H9 (cell line): ENCODE measurements at regions not wholly inside any gene's neighbourhood (a gene's known extent, or its start where the extent isn't known, plus 50 kb on each side); places are given as distances from the start of the nearest gene placed in this dataset.

Source experiments
- DNase-seq: peaks from one replicate; pipeline ENCODE4 v3.0.0-alpha.2; 2017
- H2AFZ ChIP-seq: one replicate; pipeline ENCODE4 v1.6.1; 2013; ENCODE audit warnings: mild to moderate bottlenecking, low read length, control low read depth, moderate library complexity
- H2AK5ac ChIP-seq: 2 replicates; pipeline ENCODE4 v1.6.1; 2013; ENCODE audit warnings: low read length, control low read depth, mixed read lengths; ENCODE audit not compliant: insufficient read length
- H2BK120ac ChIP-seq: one replicate; pipeline ENCODE4 v1.6.1; 2013; ENCODE audit warnings: low read depth, mild to moderate bottlenecking, low read length, control low read depth, inconsistent platforms; ENCODE audit not compliant: poor library complexity, severe bottlenecking
- H2BK12ac ChIP-seq: 2 replicates; pipeline ENCODE4 v1.6.1; 2013; ENCODE audit warnings: low read length, control low read depth, mixed read lengths, low read depth; ENCODE audit not compliant: insufficient read length
- H2BK15ac ChIP-seq: 2 replicates; pipeline ENCODE4 v1.6.1; 2013; ENCODE audit warnings: low read depth, low read length, control low read depth
- H2BK20ac ChIP-seq: one replicate; pipeline ENCODE4 v1.6.1; 2013; ENCODE audit warnings: low read depth, mild to moderate bottlenecking, low read length, control low read depth, inconsistent platforms; ENCODE audit not compliant: poor library complexity, severe bottlenecking
- H2BK5ac ChIP-seq: 2 replicates; pipeline ENCODE4 v1.6.1; 2013; ENCODE audit warnings: low read length, control low read depth, mixed read lengths; ENCODE audit not compliant: insufficient read length
- H3K14ac ChIP-seq: 2 replicates; pipeline ENCODE4 v1.6.1; 2013; ENCODE audit warnings: low read length, control low read depth; ENCODE audit not compliant: insufficient read depth
- H3K18ac ChIP-seq: 2 replicates; pipeline ENCODE4 v1.6.1; 2013; ENCODE audit warnings: low read depth, mild to moderate bottlenecking, mixed read lengths, low read length, control low read depth; ENCODE audit not compliant: insufficient read length
- H3K23ac ChIP-seq: 2 replicates; pipeline ENCODE4 v1.6.1; 2013; ENCODE audit warnings: low read length, control low read depth, mixed read lengths, low read depth; ENCODE audit not compliant: insufficient read length
- H3K23me2 ChIP-seq: 2 replicates; pipeline ENCODE4 v1.6.1; 2013; ENCODE audit warnings: low read depth, mild to moderate bottlenecking, mixed read lengths, low read length, control low read depth; ENCODE audit not compliant: insufficient read length, poor library complexity, severe bottlenecking
- H3K27ac ChIP-seq: 2 replicates; pipeline ENCODE4 v1.5.1; 2013; ENCODE audit warnings: low read length, control low read depth, mixed read lengths, low read depth; ENCODE audit not compliant: insufficient read length
- H3K27me3 ChIP-seq: 2 replicates; pipeline ENCODE4 v1.6.1; 2013; ENCODE audit warnings: low read length, control low read depth, inconsistent platforms; ENCODE audit not compliant: insufficient read depth
- H3K4ac ChIP-seq: 2 replicates; pipeline ENCODE4 v1.6.1; 2013; ENCODE audit warnings: low read depth, mild to moderate bottlenecking, control low read depth, inconsistent platforms, low read length, moderate library complexity
- H3K4me1 ChIP-seq: 2 replicates; pipeline ENCODE4 v1.6.1; 2013; ENCODE audit warnings: low read length, control low read depth, inconsistent platforms; ENCODE audit not compliant: insufficient read depth
- H3K4me2 ChIP-seq: 2 replicates; pipeline ENCODE4 v1.6.1; 2013; ENCODE audit warnings: low read length, control low read depth, mixed read lengths; ENCODE audit not compliant: insufficient read length, insufficient read depth
- H3K56ac ChIP-seq: 2 replicates; pipeline ENCODE4 v1.6.1; 2013; ENCODE audit warnings: low read depth, mild to moderate bottlenecking, mixed read lengths, low read length, control low read depth; ENCODE audit not compliant: insufficient read length
- H3K79me1 ChIP-seq: 2 replicates; pipeline ENCODE4 v1.6.1; 2013; ENCODE audit warnings: low read depth, mild to moderate bottlenecking, moderate library complexity, low read length, control low read depth, inconsistent platforms; ENCODE audit not compliant: insufficient read depth, poor library complexity, severe bottlenecking
- H3K79me2 ChIP-seq: 2 replicates; pipeline ENCODE4 v1.6.1; 2013; ENCODE audit warnings: low read length, control low read depth, inconsistent platforms; ENCODE audit not compliant: insufficient read depth
- H3K9ac ChIP-seq: 2 replicates; pipeline ENCODE4 v1.6.1; 2013; ENCODE audit warnings: low read length, control low read depth, mixed read lengths; ENCODE audit not compliant: insufficient read length; ENCODE audit errors: extremely low read depth
- H3K9me3 ChIP-seq: one replicate; pipeline ENCODE4 v1.6.1; 2013; ENCODE audit warnings: low read depth, low read length, inconsistent platforms; ENCODE audit not compliant: control insufficient read depth
- H3T11ph ChIP-seq: one replicate; pipeline ENCODE4 v1.6.1; 2013; ENCODE audit warnings: mild to moderate bottlenecking, low read length, control low read depth, inconsistent platforms
- H4K20me1 ChIP-seq: one replicate; pipeline ENCODE4 v1.6.1; 2013; ENCODE audit not compliant: control insufficient read depth, insufficient read length, insufficient read depth
- H4K5ac ChIP-seq: 2 replicates; pipeline ENCODE4 v1.6.1; 2013; ENCODE audit warnings: low read depth, mild to moderate bottlenecking, mixed read lengths, low read length, control low read depth; ENCODE audit not compliant: insufficient read length
- H4K8ac ChIP-seq: replicated peaks from 2 replicates; pipeline ENCODE4 v1.6.1; 2013; ENCODE audit warnings: low read length, control low read depth, mixed read lengths, low read depth; ENCODE audit not compliant: insufficient read length
- H4K91ac ChIP-seq: 2 replicates; pipeline ENCODE4 v1.6.1; 2013; ENCODE audit warnings: low read depth, mild to moderate bottlenecking, moderate library complexity, mixed read lengths, low read length, control low read depth; ENCODE audit not compliant: insufficient read length
- H3K27ac Mint-ChIP-seq, 3 experiments: 2 replicates in 2 of 3; 3 replicates in 1 of 3; pipeline ENCODE4 v1.8.0; 2020 to 2021; ENCODE audit warnings: mixed read lengths in 3 of 3, mild to moderate bottlenecking in 1 of 3, moderate library complexity in 1 of 3
- H3K27me3 Mint-ChIP-seq: 2 replicates; pipeline ENCODE4 v1.8.0; 2021; ENCODE audit warnings: low read depth, mild to moderate bottlenecking, moderate library complexity, mixed read lengths
- H3K36me3 Mint-ChIP-seq, 3 experiments: 2 replicates in 2 of 3; 3 replicates in 1 of 3; pipeline ENCODE4 v1.8.0; 2020 to 2021; ENCODE audit warnings: low read depth in 3 of 3, mixed read lengths in 3 of 3; ENCODE audit not compliant: insufficient read depth in 1 of 3
- H3K4me1 Mint-ChIP-seq, 2 experiments: 2 replicates each; pipeline ENCODE4 v1.8.0; 2020; ENCODE audit warnings: mixed read lengths in 2 of 2
- H3K4me3 Mint-ChIP-seq, 2 experiments: 2 replicates in 1 of 2; 3 replicates in 1 of 2; pipeline ENCODE4 v1.8.0; 2020 to 2021; ENCODE audit warnings: mild to moderate bottlenecking in 2 of 2, mixed read lengths in 2 of 2, moderate library complexity in 1 of 2
- H3K9me3 Mint-ChIP-seq, 2 experiments: 2 replicates in 1 of 2; 3 replicates in 1 of 2; pipeline ENCODE4 v1.8.0; 2020; ENCODE audit warnings: mild to moderate bottlenecking in 2 of 2, mixed read lengths in 2 of 2, moderate library complexity in 1 of 2
- TF ChIP-seq, protein P1 (sequence below): fragments of 200-600 bp; sonication (generic); conservative IDR thresholded peaks from 3 replicates; pipeline ENCODE4 v1.8.0; 2021; ENCODE audit warnings: antibody characterized with exemption, mild to moderate bottlenecking

DNA sequence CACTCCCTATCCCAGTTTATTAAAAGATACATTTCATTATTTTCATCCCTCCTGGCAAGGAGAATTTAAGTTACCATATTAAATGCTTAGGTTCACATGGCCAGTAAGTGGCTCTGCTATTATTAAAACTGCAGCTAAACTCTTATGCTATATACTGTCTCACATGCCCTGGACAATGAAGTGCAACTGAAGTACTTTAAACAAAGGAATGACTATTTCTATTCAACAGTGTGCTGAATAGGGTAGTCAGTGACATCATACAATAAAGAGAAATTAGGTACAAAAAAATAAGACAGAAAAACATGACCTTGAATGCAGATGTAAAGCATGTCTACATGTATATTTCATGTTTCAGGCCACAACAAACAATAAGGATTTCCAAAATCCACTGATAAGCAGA lies 282.6 kb upstream of the SMC2 start:
- H3K9ac ChIP-seq: no peak overlapping the region
- H2BK15ac ChIP-seq: no peak overlapping the region
- H2BK5ac ChIP-seq: no peak overlapping the region
- no peak overlapping the region for H3K4me2 ChIP-seq
- H4K8ac ChIP-seq: no peak overlapping the region
- H4K91ac ChIP-seq: no peak overlapping the region
- H2BK20ac ChIP-seq: no peak overlapping the region
- H3K9me3 ChIP-seq: no peaks in the 10 kb centered on the region
- H3K56ac ChIP-seq: no peak overlapping the region
- no peak overlapping the region for H3K27ac ChIP-seq
- Mint-ChIP-seq H3K27me3 (no peaks in the 10 kb centered on the region), H3K36me3 (no peaks in the 10 kb centered on the region), H3K4me3 (no peak overlapping the region), H3K9me3 (no peaks in the 10 kb centered on the region), H3K4me1 (no peaks in the 10 kb centered on the region), H3K27ac (no peak overlapping the region)
- no peak overlapping the region for H3K4ac ChIP-seq
- no peak overlapping the region for H2AK5ac ChIP-seq
- H3K79me1 ChIP-seq: no peaks in the 10 kb centered on the region
- no peaks in the 10 kb centered on the region for H3K23me2 ChIP-seq
- H3K27me3 ChIP-seq: no peaks in the 10 kb centered on the region
- no peaks in the 10 kb centered on the region for H3K79me2 ChIP-seq
- DNase-seq: no peak
- H4K20me1 ChIP-seq: no peaks in the 10 kb centered on the region
- no peak overlapping the region for H2BK12ac ChIP-seq
- H3K4me1 ChIP-seq: no peaks in the 10 kb centered on the region
- H2BK120ac ChIP-seq: no peak overlapping the region
- no peak overlapping the region for H2AFZ ChIP-seq
- TF ChIP-seq, protein P1, sequence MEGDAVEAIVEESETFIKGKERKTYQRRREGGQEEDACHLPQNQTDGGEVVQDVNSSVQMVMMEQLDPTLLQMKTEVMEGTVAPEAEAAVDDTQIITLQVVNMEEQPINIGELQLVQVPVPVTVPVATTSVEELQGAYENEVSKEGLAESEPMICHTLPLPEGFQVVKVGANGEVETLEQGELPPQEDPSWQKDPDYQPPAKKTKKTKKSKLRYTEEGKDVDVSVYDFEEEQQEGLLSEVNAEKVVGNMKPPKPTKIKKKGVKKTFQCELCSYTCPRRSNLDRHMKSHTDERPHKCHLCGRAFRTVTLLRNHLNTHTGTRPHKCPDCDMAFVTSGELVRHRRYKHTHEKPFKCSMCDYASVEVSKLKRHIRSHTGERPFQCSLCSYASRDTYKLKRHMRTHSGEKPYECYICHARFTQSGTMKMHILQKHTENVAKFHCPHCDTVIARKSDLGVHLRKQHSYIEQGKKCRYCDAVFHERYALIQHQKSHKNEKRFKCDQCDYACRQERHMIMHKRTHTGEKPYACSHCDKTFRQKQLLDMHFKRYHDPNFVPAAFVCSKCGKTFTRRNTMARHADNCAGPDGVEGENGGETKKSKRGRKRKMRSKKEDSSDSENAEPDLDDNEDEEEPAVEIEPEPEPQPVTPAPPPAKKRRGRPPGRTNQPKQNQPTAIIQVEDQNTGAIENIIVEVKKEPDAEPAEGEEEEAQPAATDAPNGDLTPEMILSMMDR: no peak
- H3K18ac ChIP-seq: no peak overlapping the region
- H3K14ac ChIP-seq: no peak overlapping the region
- no peak overlapping the region for H3T11ph ChIP-seq
- H3K23ac ChIP-seq: no peak overlapping the region
- H4K5ac ChIP-seq: no peak overlapping the region
